SK-N-SH treated with all-trans-retinoic acid at 6 μM for 48 hours (cell line): ENCODE measurements at regions not wholly inside any gene's neighbourhood (a gene's known extent, or its start where the extent isn't known, plus 50 kb on each side); places are given as distances from the start of the nearest gene placed in this dataset.

Experiments
- ATAC-seq: fragments of 200-7000 bp; cut with Tn5 transposase; 3 replicates; pipeline ENCODE4 v1.9.1; 2020; ENCODE audit warnings: mild to moderate bottlenecking, moderate library complexity
- BACH2 ChIP-seq: fragments of 250-450 bp; sonication (Bioruptor Pico); IDR thresholded peaks from 2 replicates; pipeline ENCODE4 v1.9.0; 2021; ENCODE audit warnings: mild to moderate bottlenecking, borderline replicate concordance
- CSDC2 ChIP-seq: fragments of 250-450 bp; sonication (Bioruptor Pico); IDR thresholded peaks from 2 replicates; pipeline ENCODE4 v1.5.0; 2020; ENCODE audit warnings: mild to moderate bottlenecking, moderate library complexity
- CSRNP3 ChIP-seq: fragments of 250-450 bp; sonication (Bioruptor Pico); IDR thresholded peaks from 2 replicates; pipeline ENCODE4 v1.5.1; 2021; ENCODE audit warnings: mild to moderate bottlenecking, moderate library complexity
- ESRRG ChIP-seq: fragments of 250-450 bp; sonication (Bioruptor Pico); IDR thresholded peaks from 2 replicates; pipeline ENCODE4 v1.6.1; 2021; ENCODE audit warnings: mild to moderate bottlenecking
- GLIS3 ChIP-seq: fragments of 250-450 bp; sonication (Bioruptor Pico); IDR thresholded peaks from 2 replicates; pipeline ENCODE4 v1.5.0; 2020; ENCODE audit warnings: mild to moderate bottlenecking, moderate library complexity
- OSR1 ChIP-seq: fragments of 250-450 bp; sonication (Bioruptor Pico); IDR thresholded peaks from 2 replicates; pipeline ENCODE4 v1.8.0; 2022; ENCODE audit warnings: moderate library complexity, mild to moderate bottlenecking, inconsistent platforms
- PPARA ChIP-seq: fragments of 250-450 bp; sonication (Bioruptor Pico); IDR thresholded peaks from 2 replicates; pipeline ENCODE4 v1.5.0; 2020; ENCODE audit warnings: mild to moderate bottlenecking, borderline replicate concordance
- SNAI2 ChIP-seq: fragments of 250-450 bp; sonication (Bioruptor Pico); IDR thresholded peaks from 2 replicates; pipeline ENCODE4 v1.5.0; 2020; ENCODE audit warnings: mild to moderate bottlenecking, moderate library complexity
- TCF4 ChIP-seq: fragments of 250-450 bp; sonication (Bioruptor Pico); IDR thresholded peaks from 2 replicates; pipeline ENCODE4 v1.8.0; 2021; ENCODE audit warnings: mild to moderate bottlenecking, moderate library complexity, borderline replicate concordance
- TOX ChIP-seq: fragments of 250-450 bp; sonication (Bioruptor Pico); IDR thresholded peaks from 2 replicates; pipeline ENCODE4 v1.8.0; 2021; ENCODE audit warnings: mild to moderate bottlenecking, moderate library complexity, borderline replicate concordance
- ZC3H10 ChIP-seq: fragments of 250-450 bp; sonication (Bioruptor Pico); IDR thresholded peaks from 2 replicates; pipeline ENCODE4 v1.5.1; 2021; ENCODE audit warnings: mild to moderate bottlenecking, moderate library complexity
- ZFP3 ChIP-seq: fragments of 250-450 bp; sonication (Bioruptor Pico); IDR thresholded peaks from 2 replicates; pipeline ENCODE4 v1.5.0; 2020; ENCODE audit warnings: mild to moderate bottlenecking, moderate library complexity
- ZFP30 ChIP-seq: fragments of 450-650 bp; formaldehyde crosslinking; IDR thresholded peaks from 2 replicates; pipeline ENCODE4 v1.5.0; 2022; ENCODE audit warnings: mild to moderate bottlenecking, moderate library complexity
- ZNF70 ChIP-seq: fragments of 450-650 bp; formaldehyde crosslinking; IDR thresholded peaks from 2 replicates; pipeline ENCODE4 v1.5.0; 2020; ENCODE audit warnings: mild to moderate bottlenecking, moderate library complexity
- ZNF8 ChIP-seq: fragments of 450-650 bp; formaldehyde crosslinking; IDR thresholded peaks from 2 replicates; pipeline ENCODE4 v1.5.0; 2020; ENCODE audit warnings: mild to moderate bottlenecking, moderate library complexity
- TF ChIP-seq, protein P1 (sequence below): fragments of 250-450 bp; sonication (Bioruptor Pico); IDR thresholded peaks from 2 replicates; pipeline ENCODE4 v1.8.0; 2021; ENCODE audit warnings: low read depth, mild to moderate bottlenecking, moderate library complexity, borderline replicate concordance
- TF ChIP-seq, protein P2 (sequence below): fragments of 250-450 bp; sonication (Bioruptor Pico); IDR thresholded peaks from 2 replicates; pipeline ENCODE4 v1.5.0; 2020; ENCODE audit warnings: mild to moderate bottlenecking, moderate library complexity
- TF ChIP-seq, protein P3 (sequence below): fragments of 250-450 bp; sonication (Bioruptor Pico); IDR thresholded peaks from 2 replicates; pipeline ENCODE4 v1.8.0; 2020; ENCODE audit warnings: mild to moderate bottlenecking, moderate library complexity, borderline replicate concordance

DNA sequence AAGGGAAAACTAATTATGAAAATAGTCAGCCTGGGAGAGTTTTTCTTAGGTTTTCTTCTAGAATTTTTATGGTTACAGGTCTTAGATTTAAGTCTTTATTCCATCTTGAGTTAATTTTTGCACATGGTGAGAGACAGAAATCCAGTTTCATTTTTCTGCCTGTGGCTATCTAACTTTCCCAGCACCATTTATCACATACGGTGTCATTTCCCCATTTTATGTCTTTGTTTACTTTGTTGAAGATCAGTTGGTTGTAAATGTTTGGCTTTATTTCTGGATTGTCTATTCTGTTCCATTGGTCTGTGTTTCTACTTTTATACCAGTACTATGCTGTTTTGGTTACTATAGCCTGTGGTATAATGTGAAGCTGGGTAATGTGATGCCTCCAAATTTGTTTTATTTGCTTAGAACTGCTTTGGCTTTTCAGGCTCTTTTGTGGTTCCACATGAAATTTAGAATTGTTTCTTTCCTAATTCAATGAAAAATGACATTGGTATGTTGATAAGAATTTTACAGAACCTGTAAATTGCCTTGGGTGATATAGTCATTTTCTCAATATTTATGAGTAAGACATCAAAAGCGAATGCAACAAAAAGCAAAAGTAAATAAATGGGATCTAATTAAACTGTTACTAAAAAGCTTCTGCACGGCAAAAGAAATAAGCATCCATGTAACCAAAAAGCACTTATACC lies 146.1 kb upstream of the NOL4 start:
- ATAC-seq = no peak
- no peak for TF ChIP-seq OSR1 (CRISPR knock-in tag)
- no peak for TF ChIP-seq ZFP30
- no peak for TF ChIP-seq ZNF70 (CRISPR knock-in tag)
- TF ChIP-seq, protein P1, sequence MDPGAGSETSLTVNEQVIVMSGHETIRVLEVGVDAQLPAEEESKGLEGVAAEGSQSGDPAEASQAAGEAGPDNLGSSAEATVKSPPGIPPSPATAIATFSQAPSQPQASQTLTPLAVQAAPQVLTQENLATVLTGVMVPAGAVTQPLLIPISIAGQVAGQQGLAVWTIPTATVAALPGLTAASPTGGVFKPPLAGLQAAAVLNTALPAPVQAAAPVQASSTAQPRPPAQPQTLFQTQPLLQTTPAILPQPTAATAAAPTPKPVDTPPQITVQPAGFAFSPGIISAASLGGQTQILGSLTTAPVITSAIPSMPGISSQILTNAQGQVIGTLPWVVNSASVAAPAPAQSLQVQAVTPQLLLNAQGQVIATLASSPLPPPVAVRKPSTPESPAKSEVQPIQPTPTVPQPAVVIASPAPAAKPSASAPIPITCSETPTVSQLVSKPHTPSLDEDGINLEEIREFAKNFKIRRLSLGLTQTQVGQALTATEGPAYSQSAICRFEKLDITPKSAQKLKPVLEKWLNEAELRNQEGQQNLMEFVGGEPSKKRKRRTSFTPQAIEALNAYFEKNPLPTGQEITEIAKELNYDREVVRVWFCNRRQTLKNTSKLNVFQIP (CRISPR knock-in tag) = no peak
- TF ChIP-seq SNAI2 (CRISPR knock-in tag) = no peak
- TF ChIP-seq BACH2 (CRISPR knock-in tag) = no peak
- no peak for TF ChIP-seq TOX (CRISPR knock-in tag)
- TF ChIP-seq GLIS3 (CRISPR knock-in tag) = no peak
- TF ChIP-seq, protein P2, sequence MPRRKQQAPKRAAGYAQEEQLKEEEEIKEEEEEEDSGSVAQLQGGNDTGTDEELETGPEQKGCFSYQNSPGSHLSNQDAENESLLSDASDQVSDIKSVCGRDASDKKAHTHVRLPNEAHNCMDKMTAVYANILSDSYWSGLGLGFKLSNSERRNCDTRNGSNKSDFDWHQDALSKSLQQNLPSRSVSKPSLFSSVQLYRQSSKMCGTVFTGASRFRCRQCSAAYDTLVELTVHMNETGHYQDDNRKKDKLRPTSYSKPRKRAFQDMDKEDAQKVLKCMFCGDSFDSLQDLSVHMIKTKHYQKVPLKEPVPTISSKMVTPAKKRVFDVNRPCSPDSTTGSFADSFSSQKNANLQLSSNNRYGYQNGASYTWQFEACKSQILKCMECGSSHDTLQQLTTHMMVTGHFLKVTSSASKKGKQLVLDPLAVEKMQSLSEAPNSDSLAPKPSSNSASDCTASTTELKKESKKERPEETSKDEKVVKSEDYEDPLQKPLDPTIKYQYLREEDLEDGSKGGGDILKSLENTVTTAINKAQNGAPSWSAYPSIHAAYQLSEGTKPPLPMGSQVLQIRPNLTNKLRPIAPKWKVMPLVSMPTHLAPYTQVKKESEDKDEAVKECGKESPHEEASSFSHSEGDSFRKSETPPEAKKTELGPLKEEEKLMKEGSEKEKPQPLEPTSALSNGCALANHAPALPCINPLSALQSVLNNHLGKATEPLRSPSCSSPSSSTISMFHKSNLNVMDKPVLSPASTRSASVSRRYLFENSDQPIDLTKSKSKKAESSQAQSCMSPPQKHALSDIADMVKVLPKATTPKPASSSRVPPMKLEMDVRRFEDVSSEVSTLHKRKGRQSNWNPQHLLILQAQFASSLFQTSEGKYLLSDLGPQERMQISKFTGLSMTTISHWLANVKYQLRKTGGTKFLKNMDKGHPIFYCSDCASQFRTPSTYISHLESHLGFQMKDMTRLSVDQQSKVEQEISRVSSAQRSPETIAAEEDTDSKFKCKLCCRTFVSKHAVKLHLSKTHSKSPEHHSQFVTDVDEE (CRISPR knock-in tag) = no peak
- TF ChIP-seq ZFP3 (CRISPR knock-in tag) = no peak
- no peak for TF ChIP-seq TCF4 (CRISPR knock-in tag)

DNA sequence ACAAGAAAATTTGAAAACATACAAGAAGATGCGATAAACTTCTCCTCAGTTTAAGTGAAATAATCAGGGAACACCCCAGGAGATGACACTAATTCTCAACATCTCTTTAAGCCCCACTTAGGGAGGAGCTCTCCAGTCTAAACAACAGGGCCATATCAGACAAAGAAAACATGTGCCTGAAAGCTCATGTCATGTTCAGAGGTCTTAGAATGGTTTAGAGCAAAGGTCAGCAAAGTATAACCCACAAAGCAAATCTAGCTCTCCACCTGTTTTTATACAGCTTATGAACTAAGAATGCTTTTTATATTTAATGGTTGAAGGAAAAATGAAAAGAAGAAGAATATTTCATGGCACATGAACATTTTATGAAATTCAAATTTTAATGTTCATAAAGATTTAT lies 155.6 kb upstream of the NOL4 start:
- TF ChIP-seq, protein P1 (CRISPR knock-in tag) = no peak
- TF ChIP-seq SNAI2 (CRISPR knock-in tag) (no peak), ZFP3 (CRISPR knock-in tag) (no peak), ZC3H10 (CRISPR knock-in tag) (no peak), ZNF8 (CRISPR knock-in tag) (no peak), CSDC2 (CRISPR knock-in tag) (no peak), PPARA (CRISPR knock-in tag) (no peak), ESRRG (CRISPR knock-in tag) (no peak), TCF4 (CRISPR knock-in tag) (no peak), CSRNP3 (CRISPR knock-in tag) (no peak), OSR1 (CRISPR knock-in tag) (no peak)
- TF ChIP-seq, protein P3, sequence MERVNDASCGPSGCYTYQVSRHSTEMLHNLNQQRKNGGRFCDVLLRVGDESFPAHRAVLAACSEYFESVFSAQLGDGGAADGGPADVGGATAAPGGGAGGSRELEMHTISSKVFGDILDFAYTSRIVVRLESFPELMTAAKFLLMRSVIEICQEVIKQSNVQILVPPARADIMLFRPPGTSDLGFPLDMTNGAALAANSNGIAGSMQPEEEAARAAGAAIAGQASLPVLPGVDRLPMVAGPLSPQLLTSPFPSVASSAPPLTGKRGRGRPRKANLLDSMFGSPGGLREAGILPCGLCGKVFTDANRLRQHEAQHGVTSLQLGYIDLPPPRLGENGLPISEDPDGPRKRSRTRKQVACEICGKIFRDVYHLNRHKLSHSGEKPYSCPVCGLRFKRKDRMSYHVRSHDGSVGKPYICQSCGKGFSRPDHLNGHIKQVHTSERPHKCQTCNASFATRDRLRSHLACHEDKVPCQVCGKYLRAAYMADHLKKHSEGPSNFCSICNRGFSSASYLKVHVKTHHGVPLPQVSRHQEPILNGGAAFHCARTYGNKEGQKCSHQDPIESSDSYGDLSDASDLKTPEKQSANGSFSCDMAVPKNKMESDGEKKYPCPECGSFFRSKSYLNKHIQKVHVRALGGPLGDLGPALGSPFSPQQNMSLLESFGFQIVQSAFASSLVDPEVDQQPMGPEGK (CRISPR knock-in tag) = no peak
- ATAC-seq = no peak

DNA sequence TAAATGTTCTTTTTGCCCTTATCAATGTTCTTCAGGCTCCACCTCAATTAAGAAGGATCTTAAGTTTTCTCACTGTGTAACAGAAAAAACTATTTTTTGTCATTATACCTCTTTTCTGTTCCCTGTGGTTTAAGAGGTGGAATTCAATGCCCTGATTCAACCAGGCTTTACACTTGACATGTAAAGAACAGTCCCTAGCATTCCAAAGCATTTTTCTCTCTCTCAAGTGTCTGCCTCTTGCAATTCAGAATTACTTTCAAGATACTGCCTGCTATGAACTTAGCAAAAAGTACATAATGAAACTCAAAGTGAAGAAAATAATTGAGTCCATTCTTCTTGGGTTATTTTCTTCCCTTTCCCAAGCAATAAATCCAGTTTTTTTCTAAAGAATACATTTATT lies 160.6 kb upstream of the NOL4 start:
- ATAC-seq = no peak
- TF ChIP-seq ZC3H10 (CRISPR knock-in tag) = no peak
- TF ChIP-seq ZNF70 (CRISPR knock-in tag) = no peak
- no peak for TF ChIP-seq SNAI2 (CRISPR knock-in tag)
- TF ChIP-seq, protein P3 (CRISPR knock-in tag) = no peak
- no peak for TF ChIP-seq PPARA (CRISPR knock-in tag)
- TF ChIP-seq CSRNP3 (CRISPR knock-in tag) = no peak
- no peak for TF ChIP-seq TCF4 (CRISPR knock-in tag)
